B cell (primary cell): ENCODE measurements at regions not wholly inside any gene's neighbourhood (a gene's known extent, or its start where the extent isn't known, plus 50 kb on each side); places are given as distances from the start of the nearest gene placed in this dataset.

Source experiments
- ATAC-seq: fragments of 200-7000 bp; cut with Tn5 transposase; one replicate; pipeline ENCODE4 v1.10.0; 2021; ENCODE audit warnings: low read depth, mild to moderate bottlenecking, moderate number of reproducible peaks, moderate library complexity
- CTCF ChIA-PET: fragments of 350-600 bp; sonication (Branson Sonifier 250); formaldehyde crosslinking; loops from one replicate; lab custom pipeline; 2021; ENCODE audit warnings: antibody characterized with exemption, inconsistent platforms; lab: Charles Lee
- POLR2A ChIA-PET: fragments of 350-600 bp; sonication (Branson Sonifier 250); formaldehyde crosslinking; loops from one replicate; lab custom pipeline; 2021; ENCODE audit warnings: antibody characterized with exemption; lab: Charles Lee
- DNase-seq: peaks from one replicate; pipeline ENCODE4 v3.0.0; 2013
- H2AFZ ChIP-seq: 2 replicates; pipeline ENCODE4 v1.6.1; 2012; ENCODE audit warnings: mild to moderate bottlenecking, low read depth, low read length; ENCODE audit not compliant: insufficient read depth, poor library complexity, severe bottlenecking
- H3K27ac ChIP-seq, 2 donors: 1 replicate in 1 of 2; 2 replicates in 1 of 2; pipeline ENCODE4 v1.5.1; 2012 to 2013; ENCODE audit warnings: low read length in 2 of 2, mild to moderate bottlenecking in 2 of 2, moderate library complexity in 1 of 2
- H3K27me3 ChIP-seq, 4 experiments: fragments of 200-600 bp in 1 of 4; sonication (generic) in 1 of 4; replicated peaks in 1 of 4; 1 replicate in 2 of 4; 2 replicates in 2 of 4; pipeline versions ENCODE4 v1.6.1 to v1.7.0; 2013 to 2016; ENCODE audit warnings: low read length in 3 of 4, mild to moderate bottlenecking in 2 of 4, mixed read lengths in 1 of 4, moderate library complexity in 1 of 4; ENCODE audit not compliant: insufficient read depth in 4 of 4, control insufficient read depth in 3 of 4; ENCODE audit errors: control extremely low read depth in 1 of 4
- H3K36me3 ChIP-seq, 2 experiments: replicated peaks in 1 of 2; 1 replicate in 1 of 2; 2 replicates in 1 of 2; pipeline versions ENCODE4 v1.6.1 to v1.7.1; 2013; ENCODE audit warnings: low read length in 1 of 2; ENCODE audit not compliant: insufficient read depth in 2 of 2, control insufficient read depth in 1 of 2; ENCODE audit errors: control extremely low read depth in 1 of 2, extremely low read depth in 1 of 2
- H3K4me1 ChIP-seq, 2 donors: fragments of 200-600 bp in 1 of 2; sonication (generic) in 1 of 2; 1 replicate in 1 of 2; 2 replicates in 1 of 2; pipeline versions ENCODE4 v1.5.1 to v1.6.1; 2013 to 2017; ENCODE audit warnings: low read length in 2 of 2; ENCODE audit not compliant: control insufficient read depth in 2 of 2, insufficient read depth in 2 of 2
- H3K4me2 ChIP-seq: replicated peaks from 2 replicates; pipeline ENCODE3; 2012; ENCODE audit warnings: mild to moderate bottlenecking, low read depth, low read length; ENCODE audit not compliant: poor library complexity, severe bottlenecking
- H3K4me3 ChIP-seq, 5 experiments: fragments of 200-600 bp in 1 of 5; sonication (generic) in 1 of 5; 1 replicate in 3 of 5; 2 replicates in 2 of 5; pipeline versions ENCODE4 v1.5.1 to v1.7.0; 2011 to 2016; ENCODE audit warnings: low read length in 4 of 5, mild to moderate bottlenecking in 4 of 5, low read depth in 2 of 5, control low read depth in 1 of 5, moderate library complexity in 1 of 5; ENCODE audit not compliant: insufficient read depth in 1 of 5; ENCODE audit errors: control extremely low read depth in 1 of 5, extremely low read depth in 1 of 5
- H3K79me2 ChIP-seq: fragments of 200-600 bp; sonication (generic); one replicate; pipeline ENCODE4 v1.6.0; 2016; ENCODE audit warnings: low read length; ENCODE audit not compliant: control insufficient read depth, insufficient read depth
- H3K9ac ChIP-seq: fragments of 200-600 bp; sonication (generic); 2 replicates; pipeline ENCODE4 v1.6.1; 2017; ENCODE audit warnings: mild to moderate bottlenecking, low read length, moderate library complexity
- H3K9me3 ChIP-seq, 3 donors: one replicate each; pipeline versions ENCODE4 v1.6.1 to v1.7.1; 2013; ENCODE audit warnings: low read length in 2 of 3; ENCODE audit not compliant: control insufficient read depth in 2 of 3, insufficient read depth in 1 of 3; ENCODE audit errors: control extremely low read depth in 1 of 3
- H4K20me1 ChIP-seq: 2 replicates; pipeline ENCODE4 v1.6.0; 2012; ENCODE audit warnings: mild to moderate bottlenecking, low read length; ENCODE audit not compliant: insufficient read depth, control insufficient read depth, poor library complexity, severe bottlenecking
- H3K27ac Mint-ChIP-seq: one replicate; pipeline ENCODE4 v1.8.0; 2021; ENCODE audit warnings: mixed read lengths
- H3K27me3 Mint-ChIP-seq: one replicate; pipeline ENCODE4 v1.8.0; 2021; ENCODE audit warnings: mixed read lengths
- H3K4me1 Mint-ChIP-seq: one replicate; pipeline ENCODE4 v1.8.0; 2021; ENCODE audit warnings: mixed read lengths
- H3K4me3 Mint-ChIP-seq: one replicate; pipeline ENCODE4 v1.8.0; 2021; ENCODE audit warnings: mixed read lengths
- H3K9me3 Mint-ChIP-seq: one replicate; pipeline ENCODE4 v1.8.0; 2022; ENCODE audit warnings: mixed read lengths; ENCODE audit not compliant: insufficient read depth
- CTCF ChIP-seq: fragments of 200-600 bp; IDR thresholded peaks from one replicate; pipeline ENCODE4 v1.8.0; 2022; ENCODE audit warnings: antibody characterized with exemption, mild to moderate bottlenecking
- EZH2 ChIP-seq: IDR thresholded peaks from 2 replicates; pipeline ENCODE4 v1.6.1; 2012; ENCODE audit warnings: borderline replicate concordance, low read depth, mild to moderate bottlenecking, moderate library complexity, low read length; ENCODE audit not compliant: insufficient read depth, poor library complexity, severe bottlenecking
- WGBS: methylation state at CpG from one replicate; pipeline ENCODE4 v1.1.5; 2013; ENCODE audit warnings: missing lambda C conversion rate; ENCODE audit not compliant: insufficient coverage; 5-methylcytosine and 5-hydroxymethylcytosine counted together
- intact Hi-C: fragments of 100-400 bp; cut with micrococcal nuclease; formaldehyde crosslinking; loops from one replicate; pipeline ENCODE4 v1.10.0; 2022

- no peaks in the 10 kb centered on the region for H3K9me3 Mint-ChIP-seq
- H4K20me1 ChIP-seq: no peaks in the 10 kb centered on the region
- H3K4me2 ChIP-seq: peak overlapping the region; percentile 58
- DNase-seq (no peak), ATAC-seq (no peak)
- H3K79me2 ChIP-seq: no peaks in the 10 kb centered on the region
- H3K9ac ChIP-seq: no peak overlapping the region
- H3K27ac ChIP-seq: no peak overlapping the region
- no peak overlapping the region for H3K4me3 ChIP-seq
- H3K9me3 ChIP-seq: no peaks in the 10 kb centered on the region
- intact Hi-C loops: loop anchor here (5.0 kb wide), 1 partner anchor 633 kb away; no protein-coding TSS in a partner anchor
- H3K4me1 Mint-ChIP-seq: peaks cover 53% of the 10 kb centered on the region
- H2AFZ ChIP-seq: no peak overlapping the region
- ChIA-PET POLR2A (interaction anchor here (0.8 to 1.5 kb wide), 3 partner anchors 60 to 63 kb away, joined by 3 to 4 read pairs (median 3); partner anchors contain the start of gene IER5), CTCF (interaction anchor here (0.6 to 20.8 kb wide), 9 partner anchors 8 to 639 kb away, joined by 3 to 672 read pairs (median 4); partner anchors contain the start of genes IER5 and XPR1)
- peaks cover 35 to 45% of the 10 kb centered on the region in 2 donors for H3K4me1 ChIP-seq
- H3K36me3 ChIP-seq: no peaks in the 10 kb centered on the region
- H3K27me3 Mint-ChIP-seq: no peaks in the 10 kb centered on the region
- H3K4me3 Mint-ChIP-seq: no peak overlapping the region
- no peak for TF ChIP-seq EZH2
- TF ChIP-seq CTCF: no peak
- no peaks in the 10 kb centered on the region for H3K27me3 ChIP-seq
- WGBS: no CpG with 5 or more reads among the region's 1 CpG
- H3K27ac Mint-ChIP-seq: no peak overlapping the region
Measured at GRCh38 chr1:181150273-181150672, 61.8 kb downstream of the IER5 start.

GRCh38 chr1:181150842-181151241 lies 62.3 kb downstream of the IER5 start:
- CTCF ChIA-PET: interaction anchor here (1.4 to 20.8 kb wide), 6 partner anchors 9 to 519 kb away, joined by 3 to 672 read pairs (median 38); partner anchors contain the start of genes IER5 and XPR1
- H3K4me1 Mint-ChIP-seq: peaks cover 53% of the 10 kb centered on the region

More at GRCh38 chr1:181150842-181151241, 62.3 kb downstream of the IER5 start:
- Mint-ChIP-seq H3K27me3 (no peaks in the 10 kb centered on the region), H3K9me3 (no peaks in the 10 kb centered on the region), H3K4me3 (no peak overlapping the region), H3K27ac (no peak overlapping the region)
- Histone ChIP-seq H3K9me3 (no peaks in the 10 kb centered on the region), H3K27ac (no peak overlapping the region), H2AFZ (no peak overlapping the region), H3K79me2 (no peaks in the 10 kb centered on the region), H4K20me1 (no peaks in the 10 kb centered on the region), H3K27me3 (no peaks in the 10 kb centered on the region), H3K4me2 (no peak overlapping the region), H3K36me3 (no peaks in the 10 kb centered on the region), H3K4me1 (peaks cover 35 to 45% of the 10 kb centered on the region in 2 donors), H3K4me3 (no peak overlapping the region), H3K9ac (no peak overlapping the region)
- POLR2A ChIA-PET: interaction anchor here (1.2 kb wide), 1 partner anchor 61 kb away, joined by 3 read pairs; no protein-coding TSS in a partner anchor
- no peak for TF ChIP-seq EZH2
- TF ChIP-seq CTCF: no peak
- intact Hi-C loops: loop anchor here (5.0 kb wide), 1 partner anchor 634 kb away; no protein-coding TSS in a partner anchor
- ATAC-seq (no peak), DNase-seq (no peak)
